Stimulated activated CD8-positive, alpha-beta memory T cell treated with anti-CD3 and anti-CD28 coated beads, Interleukin-15, amount 100 ng/mL, for 1 hour (primary cell): ENCODE measurements at regions not wholly inside any gene's neighbourhood (a gene's known extent, or its start where the extent isn't known, plus 50 kb on each side); places are given as distances from the start of the nearest gene placed in this dataset.

Experiments used
- DNase-seq: peaks from one replicate; pipeline ENCODE4 v3.0.0-alpha.2; 2020; ENCODE audit warnings: low read depth

- no peak for DNase-seq
Observed at GRCh38 chr2:211237586-211238275, 681.3 kb downstream of the CPS1 start.

GRCh38 chr2:211241891-211242290, 685.5 kb downstream of the CPS1 start:
- DNase-seq = no peak

GRCh38 chr2:211247751-211248150, 691.4 kb downstream of the CPS1 start:
- no peak for DNase-seq

- DNase-seq = no peak
Observed at GRCh38 chr2:211248841-211249240, 692.4 kb downstream of the CPS1 start.

- no peak for DNase-seq
Observed at GRCh38 chr2:211251016-211251415, 694.6 kb downstream of the CPS1 start.

DNA sequence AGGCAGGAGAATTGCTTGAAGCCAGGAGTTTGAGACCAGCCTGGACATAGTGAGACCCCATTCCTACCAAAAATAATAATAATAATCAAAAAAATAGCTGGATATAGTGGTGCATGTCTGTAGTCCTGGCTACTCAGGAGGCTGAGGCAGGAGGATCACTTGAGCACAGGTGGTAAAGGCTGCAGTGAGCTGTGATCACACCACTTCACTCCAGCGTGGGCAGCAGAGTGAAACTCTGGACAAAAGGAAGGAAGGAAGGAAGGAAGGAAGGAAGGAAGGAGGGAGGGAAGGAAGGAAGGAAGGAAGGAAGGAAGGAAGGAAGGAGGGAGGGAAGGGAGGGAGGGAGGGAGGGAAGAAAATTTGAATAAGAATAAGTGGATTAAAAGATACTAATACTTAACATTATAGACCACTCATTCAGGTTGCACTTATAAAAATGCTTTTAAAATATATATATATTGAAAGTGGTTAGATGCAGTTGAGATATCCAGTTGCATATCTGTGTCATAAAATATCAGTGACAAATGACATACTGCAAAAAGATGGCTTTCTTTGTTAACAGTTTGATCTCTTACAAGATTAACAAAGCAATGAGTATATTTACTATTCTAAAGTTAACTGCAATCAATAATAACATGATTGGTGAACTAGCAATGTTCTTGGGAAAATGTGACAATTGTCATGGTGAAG, 702.4 kb downstream of the CPS1 start:
- no peak for DNase-seq

DNA sequence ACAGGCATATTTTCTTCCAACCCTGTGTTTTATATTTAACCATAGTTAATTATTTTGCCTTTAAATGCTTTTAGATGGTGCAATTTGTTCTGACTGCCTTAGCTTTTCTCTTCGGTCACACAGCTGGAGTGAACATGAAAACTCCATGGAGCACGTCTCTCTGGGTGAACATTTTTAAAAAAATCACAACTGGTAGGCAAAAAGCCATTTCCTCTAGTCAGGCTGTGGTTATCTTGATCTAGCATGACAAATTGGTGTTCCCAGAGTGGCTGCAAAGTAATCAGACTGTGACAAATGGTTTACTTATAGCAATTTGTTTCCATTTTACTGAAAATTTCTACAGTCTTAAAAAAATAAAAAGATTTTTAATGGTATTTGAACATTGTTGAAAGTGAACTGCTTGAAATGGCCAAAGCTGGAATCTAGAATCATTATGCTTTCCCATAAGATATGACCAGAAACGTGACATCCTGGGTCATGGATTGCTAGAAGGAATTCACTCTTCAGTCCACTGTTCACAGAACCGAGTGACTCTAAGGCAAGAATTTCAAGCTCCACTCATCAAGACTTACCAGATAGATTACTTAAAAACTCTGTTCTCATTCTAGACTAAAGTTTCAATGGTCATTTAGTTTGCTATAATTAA, 703.6 kb downstream of the CPS1 start:
- no peak for DNase-seq

- DNase-seq = no peak
Observed at GRCh38 chr2:211270257-211270656, 713.9 kb downstream of the CPS1 start.

GRCh38 chr2:211281430-211282073, 725.2 kb downstream of the CPS1 start:
- DNase-seq = no peak

DNA sequence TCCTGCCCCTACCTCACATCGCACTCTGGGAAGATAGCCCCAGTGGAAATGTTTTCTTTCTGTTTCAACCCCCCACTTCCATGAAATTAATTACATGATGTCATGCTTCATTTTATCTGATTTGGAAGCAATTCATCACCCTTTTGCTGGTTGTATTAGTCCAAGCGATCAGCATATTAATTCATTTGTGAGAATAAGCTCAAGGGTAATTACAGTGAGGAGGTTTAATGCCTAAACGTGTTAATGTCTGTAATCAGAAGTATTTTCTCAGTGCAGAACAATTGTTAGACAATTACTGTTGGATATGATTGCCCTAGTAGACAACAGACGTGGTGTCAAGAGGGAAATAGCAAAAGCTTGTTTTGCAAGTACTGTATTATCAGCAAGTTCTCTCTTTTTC, 746.3 kb downstream of the CPS1 start:
- no peak for DNase-seq

GRCh38 chr2:211306929-211307328, 750.5 kb downstream of the CPS1 start:
- DNase-seq = no peak
